Testis (tissue), 2 donors: ENCODE measurements at regions not wholly inside any gene's neighbourhood (a gene's known extent, or its start where the extent isn't known, plus 50 kb on each side); places are given as distances from the start of the nearest gene placed in this dataset.

Experiments used
- DNase-seq: peaks from one replicate; pipeline ENCODE4 v3.0.0-alpha.2; 2019
- H3K27ac ChIP-seq, 2 donors: fragments of 200-600 bp; sonication (generic); one replicate each; pipeline ENCODE4 v1.5.1; 2019
- H3K27me3 ChIP-seq: fragments of 200-600 bp; sonication (generic); one replicate; pipeline ENCODE4 v1.5.1; 2019
- H3K36me3 ChIP-seq: fragments of 200-600 bp; sonication (generic); one replicate; pipeline ENCODE4 v1.5.1; 2017; ENCODE audit warnings: low read depth; ENCODE audit errors: missing control alignments
- H3K4me1 ChIP-seq: fragments of 200-600 bp; sonication (generic); one replicate; pipeline ENCODE4 v1.5.1; 2019
- H3K4me3 ChIP-seq, 2 donors: fragments of 200-600 bp; sonication (generic); one replicate each; pipeline ENCODE4 v1.5.1; 2017 to 2019
- H3K9me3 ChIP-seq: fragments of 200-600 bp; sonication (generic); one replicate; pipeline ENCODE4 v1.5.1; 2017
- POLR2A ChIP-seq: fragments of 450-650 bp; IDR thresholded peaks from one replicate; pipeline ENCODE4 v1.6.1; 2017; ENCODE audit warnings: antibody characterized with exemption, mild to moderate bottlenecking, moderate library complexity
- WGBS, 2 donors: methylation state at CpG; one replicate each; pipeline ENCODE4 v1.1.5; 2018; 5-methylcytosine and 5-hydroxymethylcytosine counted together
- intact Hi-C: fragments of 100-400 bp; cut with DNase I; formaldehyde crosslinking; loops from one replicate; pipeline ENCODE4 v1.15.1; 2023; ENCODE audit warnings: low total_unique reads
- TF ChIP-seq, protein P1 (sequence below), 3 experiments: fragments of 450-650 bp in 2 of 3; fragments of 200-600 bp in 1 of 3; sonication (generic) in 1 of 3; IDR thresholded peaks; one replicate each; pipeline ENCODE4 v1.5.1; 2016 to 2019; ENCODE audit warnings: antibody characterized with exemption in 3 of 3, mild to moderate bottlenecking in 2 of 3, moderate library complexity in 1 of 3

DNA sequence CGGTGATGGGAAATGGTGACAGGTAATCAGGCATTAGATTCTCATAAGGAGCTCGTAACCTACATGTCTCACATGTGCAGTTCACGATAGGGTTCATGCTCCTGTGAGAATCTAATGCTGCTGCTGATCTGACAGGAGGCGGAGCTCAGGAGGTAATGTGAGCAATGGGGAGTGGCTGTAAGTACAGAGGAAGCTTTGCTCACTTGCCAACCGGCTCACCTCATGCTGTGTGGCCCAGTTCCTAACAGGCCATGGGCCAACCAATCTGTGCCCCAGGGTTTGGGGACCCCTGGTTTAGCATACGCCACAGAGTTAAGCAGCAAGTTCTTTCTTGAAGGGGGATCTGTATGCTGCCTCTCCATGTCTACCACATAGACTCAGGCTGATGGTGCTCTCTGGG, 133.1 kb downstream of the IQUB start:
- no peaks in the 10 kb centered on the region for H3K36me3 ChIP-seq
- no peak for TF ChIP-seq POLR2A
- TF ChIP-seq, protein P1, sequence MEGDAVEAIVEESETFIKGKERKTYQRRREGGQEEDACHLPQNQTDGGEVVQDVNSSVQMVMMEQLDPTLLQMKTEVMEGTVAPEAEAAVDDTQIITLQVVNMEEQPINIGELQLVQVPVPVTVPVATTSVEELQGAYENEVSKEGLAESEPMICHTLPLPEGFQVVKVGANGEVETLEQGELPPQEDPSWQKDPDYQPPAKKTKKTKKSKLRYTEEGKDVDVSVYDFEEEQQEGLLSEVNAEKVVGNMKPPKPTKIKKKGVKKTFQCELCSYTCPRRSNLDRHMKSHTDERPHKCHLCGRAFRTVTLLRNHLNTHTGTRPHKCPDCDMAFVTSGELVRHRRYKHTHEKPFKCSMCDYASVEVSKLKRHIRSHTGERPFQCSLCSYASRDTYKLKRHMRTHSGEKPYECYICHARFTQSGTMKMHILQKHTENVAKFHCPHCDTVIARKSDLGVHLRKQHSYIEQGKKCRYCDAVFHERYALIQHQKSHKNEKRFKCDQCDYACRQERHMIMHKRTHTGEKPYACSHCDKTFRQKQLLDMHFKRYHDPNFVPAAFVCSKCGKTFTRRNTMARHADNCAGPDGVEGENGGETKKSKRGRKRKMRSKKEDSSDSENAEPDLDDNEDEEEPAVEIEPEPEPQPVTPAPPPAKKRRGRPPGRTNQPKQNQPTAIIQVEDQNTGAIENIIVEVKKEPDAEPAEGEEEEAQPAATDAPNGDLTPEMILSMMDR (IDR thresholded peaks at IDR 0.05): no peak
- H3K4me1 ChIP-seq: no peaks in the 10 kb centered on the region
- H3K9me3 ChIP-seq: no peaks in the 10 kb centered on the region
- intact Hi-C loops: no loop called here
- no peak overlapping the region for H3K4me3 ChIP-seq
- WGBS, 2 donors: 87 to 96% methylated on average over 6 of the region's 6 CpGs
- DNase-seq: no peak
- no peak overlapping the region for H3K27ac ChIP-seq
- H3K27me3 ChIP-seq: no peaks in the 10 kb centered on the region

DNA sequence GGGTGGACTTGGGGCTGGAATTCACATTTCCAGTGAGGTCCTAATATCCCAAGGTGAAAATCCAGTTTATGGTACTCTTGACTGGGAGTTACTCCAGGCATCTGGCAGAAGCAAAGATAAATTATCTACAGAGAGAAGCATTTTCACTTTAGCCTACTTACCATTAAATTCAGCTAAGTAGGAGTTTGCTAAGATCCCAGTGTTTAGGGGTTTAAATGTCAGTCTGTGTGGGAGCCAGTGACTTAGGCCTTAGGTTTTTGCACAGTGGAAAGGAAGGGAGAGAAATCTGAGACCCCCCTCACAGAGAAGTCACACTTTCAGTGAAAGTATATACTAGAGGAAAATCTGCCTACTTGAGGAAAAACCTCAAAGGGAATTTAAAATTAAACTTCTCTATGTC, 134.2 kb downstream of the IQUB start:
- Histone ChIP-seq H3K36me3 (no peaks in the 10 kb centered on the region), H3K27me3 (no peaks in the 10 kb centered on the region), H3K9me3 (no peaks in the 10 kb centered on the region), H3K27ac (no peak overlapping the region), H3K4me1 (no peaks in the 10 kb centered on the region), H3K4me3 (no peak overlapping the region)
- no peak for DNase-seq
- intact Hi-C loops: no loop called here
- TF ChIP-seq POLR2A: no peak
- TF ChIP-seq, protein P1 (IDR thresholded peaks at IDR 0.05): no peak

DNA sequence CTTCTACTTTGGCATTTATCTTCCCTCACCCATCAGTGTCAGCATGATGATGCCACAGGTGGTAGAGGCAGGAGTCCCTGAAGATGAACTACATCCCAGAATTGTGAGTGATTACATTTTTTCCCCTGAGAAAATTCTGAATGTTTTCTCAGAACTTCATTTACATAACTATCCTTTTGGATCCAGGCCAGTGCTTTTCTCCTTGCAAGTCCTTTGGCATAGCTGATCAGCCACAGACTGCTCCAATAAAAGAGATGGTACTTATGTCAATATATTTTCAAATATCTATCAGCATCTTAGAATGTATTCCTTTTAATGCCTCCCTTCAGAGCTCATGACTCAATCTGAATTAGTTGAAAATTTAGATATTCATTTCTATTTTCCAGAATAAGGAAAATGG, 135.5 kb downstream of the IQUB start:
- Histone ChIP-seq H3K4me1 (no peaks in the 10 kb centered on the region), H3K9me3 (no peaks in the 10 kb centered on the region), H3K4me3 (no peak overlapping the region), H3K27me3 (no peaks in the 10 kb centered on the region), H3K36me3 (no peaks in the 10 kb centered on the region), H3K27ac (no peak overlapping the region)
- no peak for DNase-seq
- TF ChIP-seq, protein P1 (IDR thresholded peaks at IDR 0.05): no peak
- TF ChIP-seq POLR2A: no peak
- intact Hi-C loops: no loop called here

DNA sequence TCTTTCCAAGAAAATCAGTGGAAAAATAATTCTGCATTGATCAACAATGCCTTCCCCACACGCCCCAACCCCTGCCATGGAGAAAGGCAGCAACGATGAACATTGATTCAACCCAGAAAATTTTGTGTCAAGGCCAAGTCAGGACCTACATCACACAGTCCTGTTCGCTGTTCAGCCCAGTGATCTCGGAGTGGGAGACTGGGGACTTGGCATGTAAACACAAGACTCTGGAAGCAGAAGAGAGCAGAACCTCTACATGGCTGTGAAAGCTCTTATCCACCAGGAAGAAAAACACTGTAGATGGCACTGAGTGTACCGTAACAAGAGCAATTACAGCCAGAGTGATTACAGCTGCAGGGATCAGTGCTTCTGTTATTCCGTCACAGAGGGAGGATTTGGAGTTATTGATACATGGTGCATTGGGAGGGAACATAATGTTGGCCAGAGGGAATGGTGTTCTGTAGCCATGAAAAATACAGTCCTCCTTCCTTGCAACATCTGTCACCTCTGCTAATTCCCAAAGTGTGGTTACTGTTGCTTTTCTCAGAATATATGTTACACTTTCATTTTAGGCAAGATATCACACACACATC, 136.6 kb downstream of the IQUB start:
- DNase-seq: no peak
- WGBS, 2 donors: 48 to 51% methylated on average over 6 of the region's 6 CpGs
- no peaks in the 10 kb centered on the region for H3K4me1 ChIP-seq
- no peak overlapping the region for H3K4me3 ChIP-seq
- intact Hi-C loops: no loop called here
- no peaks in the 10 kb centered on the region for H3K27me3 ChIP-seq
- H3K36me3 ChIP-seq: no peaks in the 10 kb centered on the region
- no peak overlapping the region for H3K27ac ChIP-seq
- no peaks in the 10 kb centered on the region for H3K9me3 ChIP-seq
- no peak for TF ChIP-seq POLR2A
- TF ChIP-seq, protein P1 (IDR thresholded peaks at IDR 0.05): no peak

DNA sequence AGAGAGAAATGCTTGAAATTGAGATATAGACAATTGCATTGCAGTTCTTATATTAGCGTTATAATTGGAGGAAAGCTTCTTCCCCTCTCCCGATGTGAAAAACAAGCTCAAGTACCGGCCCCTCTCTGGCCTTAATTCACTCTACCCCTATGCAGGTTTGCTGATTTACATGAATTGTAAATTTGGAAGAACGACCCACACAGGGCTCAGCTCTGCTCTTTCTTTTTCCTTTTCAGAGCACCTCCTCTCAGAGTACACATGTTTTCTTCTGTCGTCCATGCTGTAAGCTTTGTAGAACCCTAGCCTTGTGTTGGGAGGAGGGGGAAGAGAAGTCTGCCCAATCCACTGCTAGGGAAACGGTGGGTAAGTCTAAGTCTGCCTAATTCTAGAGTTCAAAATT, 140.8 kb downstream of the IQUB start:
- no peaks in the 10 kb centered on the region for H3K36me3 ChIP-seq
- no peaks in the 10 kb centered on the region for H3K27me3 ChIP-seq
- H3K9me3 ChIP-seq: no peaks in the 10 kb centered on the region
- no peak for TF ChIP-seq POLR2A
- TF ChIP-seq, protein P1 (IDR thresholded peaks at IDR 0.05): no peak
- WGBS, 2 donors: 51 to 52% methylated on average over 6 of the region's 6 CpGs
- no peak overlapping the region for H3K27ac ChIP-seq
- H3K4me1 ChIP-seq: no peaks in the 10 kb centered on the region
- no peak overlapping the region for H3K4me3 ChIP-seq
- intact Hi-C loops: no loop called here
- no peak for DNase-seq
